HG02943 (cell line): ENCODE measurements at regions not wholly inside any gene's neighbourhood (a gene's known extent, or its start where the extent isn't known, plus 50 kb on each side); places are given as distances from the start of the nearest gene placed in this dataset.
"Not testable (repeated sequence)": the region's sequence is repeated elsewhere in the genome, so short reads cannot be mapped to it uniquely, and the experiment has no call there.

Experiments used
- ATAC-seq: cut with Tn5 transposase; IDR thresholded peaks from one replicate; pipeline ENCODE4 v1.9.1; 2021; ENCODE audit warnings: mild to moderate bottlenecking, low read depth, moderate library complexity; ENCODE audit not compliant: unreplicated experiment

DNA sequence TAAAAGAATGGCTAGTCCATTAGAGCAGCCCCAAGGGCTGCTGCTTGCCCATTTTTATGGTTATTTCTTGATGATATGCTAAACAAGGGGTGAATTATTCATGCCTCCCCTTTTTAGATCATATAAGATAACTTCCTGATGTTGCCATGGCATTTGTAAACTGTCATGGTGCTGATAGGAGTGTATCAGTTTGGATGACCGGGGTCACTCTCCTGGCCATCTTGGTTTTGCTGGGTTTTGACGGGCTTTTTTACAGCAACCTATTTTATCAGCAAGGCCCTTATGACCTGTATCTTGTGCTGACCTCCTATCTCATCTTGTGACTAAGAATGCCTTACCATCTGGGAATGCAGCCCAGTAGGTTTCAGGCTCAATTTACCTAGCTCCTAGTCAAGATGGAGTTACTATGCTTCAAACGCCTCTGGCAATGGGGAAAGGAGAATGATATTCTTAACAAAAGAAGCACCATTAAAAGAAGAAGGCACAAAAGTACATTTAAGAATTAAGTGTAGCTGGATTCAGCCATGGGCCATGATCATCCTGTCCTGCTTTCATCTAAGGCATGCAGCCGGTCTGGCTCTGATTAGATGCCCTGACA lies 1156.0 kb downstream of the PCDH9 start:
- ATAC-seq, result no peak

DNA sequence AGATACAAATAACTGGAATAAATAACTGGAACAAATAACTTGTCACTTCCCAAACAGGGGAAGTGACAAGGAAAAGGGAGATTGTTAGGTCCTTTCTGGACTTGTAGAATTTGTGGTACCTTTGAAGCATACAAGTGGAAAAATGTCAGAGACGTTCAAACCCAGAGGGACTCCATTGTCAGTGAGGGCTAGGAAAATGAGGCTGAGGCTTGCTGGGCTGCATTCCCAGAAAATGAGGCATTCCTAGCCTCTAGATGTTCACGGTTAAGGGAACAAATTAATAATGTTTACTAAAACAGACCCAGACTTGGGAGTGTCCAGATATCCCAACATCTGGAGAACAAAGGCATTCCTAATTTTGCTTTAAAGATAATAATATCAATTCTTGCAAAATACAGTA lies 1158.0 kb downstream of the PCDH9 start:
- ATAC-seq, result not testable (repeated sequence)

DNA sequence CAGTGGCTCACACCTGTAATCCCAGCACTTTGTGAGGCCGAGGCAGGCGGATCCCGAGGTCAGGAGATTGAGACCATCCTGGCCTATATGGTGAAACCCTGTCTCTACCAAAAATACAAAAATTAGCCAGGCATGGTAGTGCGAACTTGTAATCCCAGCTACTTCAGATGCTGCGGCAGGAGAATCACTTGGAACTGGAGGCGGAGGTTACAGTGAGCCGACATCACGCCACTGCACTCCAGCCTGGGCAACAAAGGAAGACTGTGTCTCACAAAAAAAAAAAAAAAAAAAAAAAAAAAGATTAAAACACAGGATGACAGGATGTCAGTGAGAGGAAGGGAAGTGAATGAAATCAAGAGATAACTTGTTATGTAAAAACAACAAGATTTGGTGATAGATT lies 1158.5 kb downstream of the PCDH9 start:
- no peak for ATAC-seq

DNA sequence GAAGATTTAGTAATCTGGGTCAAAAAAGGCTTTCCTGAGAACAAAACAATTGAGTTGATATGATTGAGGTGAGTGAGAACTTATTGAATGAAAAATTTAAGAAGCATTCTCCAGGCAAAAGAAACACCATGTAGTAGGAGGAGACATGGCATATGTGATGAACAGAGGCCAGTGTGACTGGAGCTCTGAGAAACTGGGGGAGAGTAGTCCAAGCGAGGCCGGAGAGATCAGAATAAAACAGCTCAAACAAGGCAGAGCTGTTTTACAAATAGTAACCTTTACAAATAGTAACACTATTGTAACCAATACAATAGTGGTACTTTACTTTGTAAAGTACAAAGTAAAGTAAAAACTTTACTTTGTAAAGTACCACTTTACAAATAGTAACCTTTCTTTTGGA lies 1159.1 kb downstream of the PCDH9 start:
- no peak for ATAC-seq

DNA sequence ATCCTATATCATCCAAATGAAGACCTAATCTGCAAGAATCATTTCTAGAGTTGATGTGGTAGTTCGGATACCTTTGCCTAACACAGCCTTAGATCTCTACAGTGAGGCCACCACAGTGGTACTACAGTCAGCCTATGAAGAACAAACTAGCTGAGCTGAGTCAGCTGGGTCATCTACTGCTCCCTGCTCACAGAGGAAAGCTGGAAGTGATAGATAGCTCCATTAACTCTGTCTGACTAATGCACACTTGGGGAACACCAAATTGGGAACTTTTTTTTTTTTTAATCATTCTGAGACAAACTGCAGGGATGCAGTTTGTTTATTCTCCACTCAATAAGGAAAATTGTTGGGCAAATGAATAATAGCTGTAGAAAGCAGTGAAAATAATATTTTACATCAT lies 1160.6 kb downstream of the PCDH9 start:
- ATAC-seq, result no peak

DNA sequence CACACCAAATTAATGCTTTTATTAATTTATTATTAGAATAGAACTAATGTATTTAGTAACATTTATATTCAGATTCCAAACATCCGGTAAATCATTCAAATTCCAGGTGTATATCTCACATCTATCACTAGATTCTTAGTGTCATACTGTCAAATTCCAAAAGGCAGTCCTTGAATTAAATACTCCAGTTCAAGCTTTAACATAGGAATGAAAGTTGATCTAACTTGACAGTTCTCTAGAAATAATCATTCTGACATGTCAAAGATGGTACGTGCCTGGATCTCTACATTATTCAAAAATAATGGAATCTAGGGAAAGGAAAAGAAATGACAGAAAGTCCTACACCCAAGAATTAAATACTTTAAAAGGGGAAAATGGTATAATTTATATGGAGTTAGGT lies 1161.5 kb downstream of the PCDH9 start:
- no peak for ATAC-seq

DNA sequence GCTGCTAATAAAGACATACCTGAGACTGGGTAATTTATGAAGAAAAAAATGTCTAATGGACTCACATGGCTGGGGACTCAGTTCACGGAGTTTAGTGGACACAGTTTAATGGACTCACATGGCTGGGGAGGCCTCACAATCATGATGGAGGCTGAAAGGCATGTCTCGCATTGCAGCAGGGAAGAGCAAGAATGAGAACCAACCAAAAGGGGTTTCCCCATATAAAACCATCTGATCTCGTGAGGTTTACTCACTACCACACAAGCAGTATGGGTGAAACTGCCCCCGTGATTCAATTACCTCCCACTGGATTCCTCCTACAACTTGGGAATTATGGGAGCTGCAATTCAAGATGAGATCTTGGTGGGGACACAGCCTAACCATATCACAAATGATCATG lies 1181.2 kb downstream of the PCDH9 start:
- no peak for ATAC-seq

DNA sequence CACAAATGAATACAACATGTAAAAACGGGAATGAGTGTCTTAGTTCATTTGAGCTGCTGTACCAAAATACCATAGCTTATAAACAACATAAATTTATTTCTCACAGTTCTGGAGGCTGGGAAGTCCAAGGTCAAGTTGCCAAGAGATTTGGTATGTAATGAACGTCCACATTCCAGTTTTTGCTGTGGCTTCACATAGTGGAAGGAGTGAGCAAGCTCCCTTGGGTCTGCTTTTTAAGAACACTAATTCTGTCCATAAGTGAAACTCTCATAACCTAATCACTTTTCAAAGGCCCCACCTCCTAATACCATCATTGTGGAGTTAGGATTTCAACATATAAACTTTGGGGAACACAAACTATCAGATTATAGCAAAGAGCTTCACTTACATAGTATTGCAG lies 1189.6 kb downstream of the PCDH9 start:
- ATAC-seq, result no peak

DNA sequence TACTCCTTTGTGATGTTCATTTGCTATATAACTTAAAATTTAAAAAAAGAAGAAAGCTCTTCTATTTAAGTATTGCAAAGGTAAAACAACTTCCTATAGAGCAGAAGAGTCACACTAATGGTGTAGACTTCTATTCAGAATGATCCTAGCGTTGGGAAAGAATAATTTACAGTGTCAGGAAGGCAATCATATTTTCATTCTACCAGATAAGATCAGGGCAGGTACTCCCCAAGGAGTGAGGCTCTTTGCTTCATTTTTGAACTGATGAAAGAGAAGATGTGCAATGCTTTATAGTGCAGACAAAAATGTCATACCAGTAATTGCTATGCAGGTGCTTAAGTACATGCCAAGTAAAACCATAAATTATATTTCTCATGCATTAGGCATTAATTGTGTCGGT lies 1193.0 kb downstream of the PCDH9 start:
- no peak for ATAC-seq

DNA sequence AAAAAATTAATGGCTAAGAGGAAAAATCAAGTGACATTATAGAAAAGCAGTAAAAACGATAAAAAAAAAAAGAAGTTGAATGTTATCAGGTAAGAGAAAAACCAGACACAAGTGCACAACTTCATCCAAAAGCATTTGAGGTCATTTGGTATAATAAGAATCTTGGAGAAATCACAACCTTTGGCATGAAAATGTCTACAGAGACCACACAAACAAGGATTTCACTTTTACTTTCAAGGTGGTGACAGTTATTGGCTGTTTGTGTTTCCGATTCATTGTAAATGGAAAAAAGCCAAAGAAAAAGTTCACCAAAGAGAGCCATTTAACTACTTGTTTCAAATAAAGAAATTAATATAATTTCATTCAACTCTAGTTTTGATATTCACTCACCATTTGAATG lies 1193.5 kb downstream of the PCDH9 start:
- ATAC-seq, result no peak

DNA sequence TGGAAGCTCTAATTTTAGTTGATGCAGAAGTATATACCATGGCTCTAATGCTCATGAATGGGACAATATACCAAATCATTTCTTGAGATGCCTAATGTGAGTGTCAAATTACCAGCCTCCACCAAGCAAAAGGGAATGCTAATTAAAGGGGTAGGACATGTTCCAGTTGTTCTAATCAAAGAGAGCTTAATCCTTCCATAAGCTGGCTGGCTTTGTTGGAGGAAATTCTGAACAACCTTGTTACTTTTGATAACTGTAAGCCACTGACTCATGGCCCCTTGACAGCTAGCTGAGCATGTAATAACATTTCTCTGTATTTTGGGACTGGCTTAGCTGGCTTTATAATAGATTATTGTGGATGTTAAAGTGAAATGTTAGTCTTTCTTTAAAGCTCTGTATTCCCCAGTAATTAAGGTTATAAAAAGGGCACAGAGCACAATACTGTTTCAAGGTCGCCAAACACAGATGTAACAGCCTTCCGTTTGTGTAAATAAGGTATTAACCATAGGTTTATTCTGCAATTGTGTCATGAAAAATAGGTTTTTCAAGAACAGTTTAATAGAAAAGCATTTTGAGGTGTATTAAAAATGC lies 1194.0 kb downstream of the PCDH9 start:
- ATAC-seq, result no peak

DNA sequence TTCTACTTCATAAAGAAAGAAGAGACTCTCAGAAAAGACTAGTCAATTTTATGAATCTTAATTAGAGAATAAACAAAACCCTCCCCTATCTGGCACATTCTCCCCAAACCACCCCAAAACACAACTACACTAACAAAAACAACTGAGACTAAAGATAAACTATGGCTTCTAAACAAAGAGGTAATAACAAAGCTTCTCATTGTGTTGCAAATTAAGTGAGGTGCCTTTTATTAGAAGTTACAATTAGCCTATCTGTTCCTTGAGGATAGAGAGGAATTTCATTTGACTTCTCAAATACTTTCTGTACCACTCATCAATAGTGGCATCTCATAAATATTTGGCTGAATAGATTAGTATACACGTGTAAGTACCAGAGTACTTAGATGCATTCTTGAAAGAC lies 1196.2 kb downstream of the PCDH9 start:
- no peak for ATAC-seq

DNA sequence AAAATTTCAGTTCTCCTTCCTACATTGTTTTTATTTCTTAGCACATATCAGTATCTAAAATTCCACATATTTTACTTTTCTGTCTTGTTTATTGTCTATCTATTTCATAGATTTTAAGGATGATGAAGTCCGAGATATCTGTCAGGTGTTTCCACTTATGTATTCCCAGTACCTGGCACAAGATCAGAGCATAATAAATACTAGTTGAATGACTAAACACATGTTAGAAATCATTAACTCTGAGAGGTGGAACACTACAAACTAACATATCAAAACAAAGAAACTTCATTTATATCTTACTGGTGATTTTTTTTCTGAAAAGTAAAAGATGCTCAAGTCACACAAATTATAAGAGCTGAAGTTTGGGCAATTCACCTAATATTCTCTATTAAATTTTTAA lies 1208.3 kb downstream of the PCDH9 start:
- ATAC-seq, result no peak

DNA sequence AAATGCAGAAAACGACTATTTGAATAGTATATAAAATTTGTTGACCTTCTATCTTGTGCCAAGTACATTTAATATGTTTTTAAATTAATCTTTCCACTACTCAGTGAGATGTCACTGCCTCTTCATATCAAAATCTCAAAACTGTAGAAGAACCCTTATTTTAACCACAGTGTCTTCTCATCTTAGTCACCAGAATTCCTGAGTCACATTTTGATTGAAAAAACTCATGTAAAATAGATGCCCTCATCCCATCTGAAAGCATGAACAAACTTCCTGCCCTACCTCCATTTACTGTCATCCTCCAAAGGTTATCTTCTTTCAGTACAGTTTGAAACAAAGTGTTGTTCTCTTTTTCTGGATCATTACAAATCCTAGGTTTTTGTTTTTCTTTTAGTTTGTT lies 1215.4 kb downstream of the PCDH9 start:
- ATAC-seq, result no peak

DNA sequence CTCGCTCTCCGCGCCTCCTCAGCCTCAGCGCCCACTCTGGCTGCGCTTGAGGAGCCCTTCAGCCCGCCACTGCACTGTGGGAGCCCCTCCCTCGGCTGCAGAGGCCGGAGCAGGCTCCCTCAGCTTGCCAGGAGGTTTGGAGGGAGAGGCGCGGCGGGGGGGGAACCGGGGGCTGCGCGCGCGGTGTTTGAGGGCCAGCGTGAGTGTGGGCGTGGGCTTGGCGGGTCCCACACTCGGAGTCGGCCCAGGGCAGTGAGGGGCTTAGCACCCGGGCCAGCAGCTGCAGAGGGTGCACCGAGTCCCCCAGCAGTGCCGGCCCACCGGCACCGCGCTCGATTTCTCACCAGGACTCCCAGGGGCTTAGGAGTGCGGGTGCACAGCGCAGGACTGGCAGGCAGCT lies 1220.9 kb downstream of the PCDH9 start:
- ATAC-seq, result no peak

DNA sequence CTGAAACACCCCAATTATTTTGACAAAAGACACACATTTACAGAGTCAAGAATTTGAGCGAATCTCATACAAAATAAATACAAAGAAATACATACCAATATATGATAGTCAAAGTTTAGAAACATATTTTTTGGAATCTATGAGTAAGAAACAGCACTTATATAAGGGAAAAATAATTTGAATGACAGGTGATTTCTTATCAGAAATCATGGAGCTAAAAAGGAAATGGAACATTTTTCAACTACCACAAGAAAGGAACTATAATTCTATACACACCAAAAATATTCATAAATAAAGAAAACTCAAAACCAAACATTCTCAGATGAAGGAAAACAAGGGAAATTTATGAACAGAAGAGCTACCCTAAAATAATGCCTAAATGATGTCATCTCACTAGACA lies 1226.6 kb downstream of the PCDH9 start:
- no peak for ATAC-seq

DNA sequence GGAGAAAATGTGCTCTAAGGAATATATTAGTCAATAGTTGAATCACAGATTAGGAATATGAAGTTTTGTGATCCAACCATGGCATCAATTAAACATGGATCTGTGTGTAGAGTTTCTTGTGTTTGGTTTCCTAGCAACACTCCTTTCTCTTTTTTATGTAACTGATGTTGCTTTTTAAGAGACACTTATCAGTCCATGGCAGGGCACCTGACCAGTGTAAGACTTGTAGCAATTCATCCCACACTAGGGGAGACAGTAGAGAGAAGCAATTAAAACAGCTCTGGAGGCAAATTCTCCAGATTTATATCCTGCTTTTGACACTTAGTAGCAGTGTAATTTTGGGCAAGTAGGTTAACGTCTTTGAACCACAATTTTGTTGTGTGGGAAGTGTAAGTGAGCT lies 1229.0 kb downstream of the PCDH9 start:
- no peak for ATAC-seq

DNA sequence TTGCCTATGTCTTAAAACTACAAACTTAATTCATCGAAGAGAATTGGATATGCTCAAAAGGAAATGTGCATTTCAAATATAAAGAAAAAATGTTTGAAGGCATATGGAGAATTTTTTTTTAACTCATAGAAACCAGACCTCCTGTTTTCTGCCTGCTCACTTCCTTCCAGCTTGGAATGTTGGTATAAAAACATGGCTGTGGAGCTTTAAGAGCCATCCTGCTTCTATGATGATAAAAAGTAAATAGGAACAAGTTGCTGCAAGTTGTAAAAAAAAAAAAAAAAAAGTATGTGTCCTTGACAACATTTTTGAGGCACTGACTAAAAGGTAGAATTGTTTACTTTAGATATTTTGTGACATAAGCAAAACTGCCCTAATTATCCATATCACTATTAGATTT lies 1230.7 kb downstream of the PCDH9 start:
- no peak for ATAC-seq

DNA sequence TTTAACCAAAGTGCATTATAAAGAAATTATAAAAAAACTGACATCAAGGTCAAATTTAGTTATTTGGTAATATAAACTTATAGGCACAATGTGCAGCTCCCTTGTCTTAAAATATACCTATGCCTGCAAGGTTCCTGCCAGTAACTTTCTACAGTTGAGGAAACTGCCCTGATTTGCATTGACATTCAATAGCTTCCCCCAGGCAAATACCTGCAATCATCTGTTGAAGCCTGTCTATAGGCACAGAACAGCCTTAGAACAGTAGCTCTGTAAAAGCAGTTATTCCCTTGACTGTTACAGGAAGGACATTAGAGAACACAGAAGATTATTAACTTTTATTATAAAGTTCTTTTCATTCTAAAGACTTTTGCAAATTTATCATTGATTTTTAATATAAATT lies 1239.5 kb downstream of the PCDH9 start:
- no peak for ATAC-seq

DNA sequence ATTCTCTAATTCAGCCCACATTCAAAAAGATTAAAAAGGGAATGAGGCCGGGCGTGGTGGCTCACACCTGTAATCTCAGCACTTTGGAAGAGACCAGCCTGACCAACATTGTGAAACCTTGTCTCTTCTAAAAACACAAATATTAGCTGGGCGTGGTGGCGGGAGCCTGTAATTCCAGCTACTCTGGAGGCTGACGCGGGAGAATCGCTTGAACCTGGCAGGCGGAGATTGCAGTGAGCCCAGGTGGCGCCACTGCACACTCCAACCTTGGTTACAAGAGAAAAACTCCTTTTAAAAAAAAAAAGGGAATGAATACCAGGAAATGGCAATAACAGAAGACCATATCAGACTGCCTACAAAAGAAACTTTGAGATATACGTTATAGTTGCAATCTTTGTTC lies 1244.5 kb downstream of the PCDH9 start:
- ATAC-seq, result no peak

DNA sequence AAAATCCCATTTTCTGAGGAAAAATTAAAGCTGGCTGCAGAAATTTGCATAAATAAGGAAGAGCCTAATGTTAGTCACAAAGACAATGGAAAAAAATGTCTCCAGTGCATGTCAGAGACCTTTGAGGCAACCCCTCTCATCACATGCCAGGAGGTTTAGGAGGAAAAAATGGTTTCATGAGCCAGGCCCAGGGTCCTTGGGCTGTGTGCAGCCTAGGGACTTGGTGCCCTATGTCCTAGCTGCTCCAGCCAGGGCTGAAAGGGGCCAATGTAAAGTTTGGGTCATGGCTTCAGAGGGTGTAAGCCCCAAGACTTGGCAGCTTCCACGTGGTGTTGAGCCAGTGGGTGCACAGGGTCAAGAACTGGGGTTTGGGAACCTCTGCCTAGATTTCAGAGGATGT lies 1252.6 kb downstream of the PCDH9 start:
- ATAC-seq, result no peak

DNA sequence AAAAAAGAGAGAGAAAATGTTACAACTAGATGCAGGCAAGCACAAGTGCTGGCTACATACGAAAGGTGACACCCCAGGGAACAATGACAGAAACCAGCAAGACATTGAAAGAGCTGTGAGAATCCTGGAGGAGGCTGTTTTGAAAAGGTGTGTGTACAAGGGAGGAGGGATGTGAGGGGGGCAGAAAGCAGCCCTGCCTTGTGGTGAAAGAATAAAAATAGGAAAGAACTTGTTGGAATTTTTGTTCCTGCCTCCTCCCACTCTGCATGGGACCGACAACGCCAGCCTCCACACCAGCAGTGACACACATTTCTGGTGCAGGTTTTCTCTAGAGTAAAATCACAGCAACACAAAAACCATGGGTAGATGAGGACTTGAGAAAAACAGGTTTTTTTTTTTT lies 1258.6 kb downstream of the PCDH9 start:
- ATAC-seq, result no peak

DNA sequence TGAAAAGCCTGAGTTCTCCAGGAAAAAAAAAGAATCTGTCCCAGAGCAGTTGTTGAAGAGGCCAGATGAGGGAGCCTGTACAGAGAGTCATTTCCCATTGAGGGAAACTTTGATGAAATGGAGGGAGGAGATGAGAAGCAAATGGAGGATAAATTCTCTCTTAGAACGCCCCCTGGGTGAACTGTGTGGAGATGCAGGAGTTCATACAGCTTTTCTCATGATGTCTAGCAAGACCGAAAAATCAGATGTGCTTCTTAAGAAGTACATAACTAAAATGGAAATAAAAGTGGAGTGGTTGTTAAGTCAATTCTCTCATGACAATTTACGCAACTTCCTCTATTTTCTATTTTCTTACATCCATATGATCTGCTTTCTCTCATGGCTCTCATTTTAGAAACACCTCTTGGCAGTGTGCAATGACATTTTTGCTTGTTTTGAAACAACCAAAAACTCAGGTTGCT lies 1263.1 kb downstream of the PCDH9 start:
- no peak for ATAC-seq
